SK-N-SH treated with all-trans-retinoic acid at 6 μM for 48 hours (cell line): ENCODE measurements at regions not wholly inside any gene's neighbourhood (a gene's known extent, or its start where the extent isn't known, plus 50 kb on each side); places are given as distances from the start of the nearest gene placed in this dataset.

Source experiments
- BACH2 ChIP-seq: fragments of 250-450 bp; sonication (Bioruptor Pico); IDR thresholded peaks from 2 replicates; pipeline ENCODE4 v1.9.0; 2021; ENCODE audit warnings: mild to moderate bottlenecking, borderline replicate concordance
- ESRRG ChIP-seq: fragments of 250-450 bp; sonication (Bioruptor Pico); IDR thresholded peaks from 2 replicates; pipeline ENCODE4 v1.6.1; 2021; ENCODE audit warnings: mild to moderate bottlenecking
- GLIS3 ChIP-seq: fragments of 250-450 bp; sonication (Bioruptor Pico); IDR thresholded peaks from 2 replicates; pipeline ENCODE4 v1.5.0; 2020; ENCODE audit warnings: mild to moderate bottlenecking, moderate library complexity
- RARB ChIP-seq: fragments of 250-450 bp; sonication (Bioruptor Pico); IDR thresholded peaks from 2 replicates; pipeline ENCODE4 v1.8.0; 2021; ENCODE audit warnings: mild to moderate bottlenecking, moderate library complexity
- TOX ChIP-seq: fragments of 250-450 bp; sonication (Bioruptor Pico); IDR thresholded peaks from 2 replicates; pipeline ENCODE4 v1.8.0; 2021; ENCODE audit warnings: mild to moderate bottlenecking, moderate library complexity, borderline replicate concordance
- ZFP3 ChIP-seq: fragments of 250-450 bp; sonication (Bioruptor Pico); IDR thresholded peaks from 2 replicates; pipeline ENCODE4 v1.5.0; 2020; ENCODE audit warnings: mild to moderate bottlenecking, moderate library complexity
- ZFP30 ChIP-seq: fragments of 450-650 bp; formaldehyde crosslinking; IDR thresholded peaks from 2 replicates; pipeline ENCODE4 v1.5.0; 2022; ENCODE audit warnings: mild to moderate bottlenecking, moderate library complexity
- ZNF565 ChIP-seq: fragments of 450-650 bp; formaldehyde crosslinking; conservative IDR thresholded peaks from 2 replicates; pipeline ENCODE4 v1.5.0; 2020; ENCODE audit warnings: low read depth, mild to moderate bottlenecking, moderate library complexity
- ZNF8 ChIP-seq: fragments of 450-650 bp; formaldehyde crosslinking; IDR thresholded peaks from 2 replicates; pipeline ENCODE4 v1.5.0; 2020; ENCODE audit warnings: mild to moderate bottlenecking, moderate library complexity
- TF ChIP-seq, protein P1 (sequence below): fragments of 250-450 bp; sonication (Bioruptor Pico); IDR thresholded peaks from 2 replicates; pipeline ENCODE4 v1.8.0; 2020; ENCODE audit warnings: mild to moderate bottlenecking, moderate library complexity, borderline replicate concordance
- TF ChIP-seq, protein P2 (sequence below): fragments of 250-450 bp; sonication (Bioruptor Pico); IDR thresholded peaks from 2 replicates; pipeline ENCODE4 v1.8.0; 2021; ENCODE audit warnings: low read depth, mild to moderate bottlenecking, moderate library complexity, borderline replicate concordance

DNA sequence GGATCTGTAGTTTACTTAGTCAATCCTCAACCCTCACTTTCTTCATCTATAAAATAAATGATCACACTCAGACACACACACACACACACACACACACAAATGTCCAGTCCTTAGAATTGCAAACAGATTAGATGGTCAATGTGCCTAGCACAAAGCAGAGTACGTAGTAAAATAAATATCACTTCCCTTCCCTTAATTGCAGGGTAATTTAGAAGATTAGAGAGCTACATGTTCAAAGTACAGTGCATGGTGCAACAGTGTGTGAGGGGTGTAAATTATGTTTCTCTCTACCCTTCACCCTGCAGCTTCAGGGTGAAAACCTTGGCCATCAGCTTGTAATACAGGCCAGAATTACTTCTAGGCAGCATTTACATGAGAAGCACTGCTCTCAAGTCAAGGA, 187.0 kb upstream of the GHITM start:
- TF ChIP-seq, protein P1, sequence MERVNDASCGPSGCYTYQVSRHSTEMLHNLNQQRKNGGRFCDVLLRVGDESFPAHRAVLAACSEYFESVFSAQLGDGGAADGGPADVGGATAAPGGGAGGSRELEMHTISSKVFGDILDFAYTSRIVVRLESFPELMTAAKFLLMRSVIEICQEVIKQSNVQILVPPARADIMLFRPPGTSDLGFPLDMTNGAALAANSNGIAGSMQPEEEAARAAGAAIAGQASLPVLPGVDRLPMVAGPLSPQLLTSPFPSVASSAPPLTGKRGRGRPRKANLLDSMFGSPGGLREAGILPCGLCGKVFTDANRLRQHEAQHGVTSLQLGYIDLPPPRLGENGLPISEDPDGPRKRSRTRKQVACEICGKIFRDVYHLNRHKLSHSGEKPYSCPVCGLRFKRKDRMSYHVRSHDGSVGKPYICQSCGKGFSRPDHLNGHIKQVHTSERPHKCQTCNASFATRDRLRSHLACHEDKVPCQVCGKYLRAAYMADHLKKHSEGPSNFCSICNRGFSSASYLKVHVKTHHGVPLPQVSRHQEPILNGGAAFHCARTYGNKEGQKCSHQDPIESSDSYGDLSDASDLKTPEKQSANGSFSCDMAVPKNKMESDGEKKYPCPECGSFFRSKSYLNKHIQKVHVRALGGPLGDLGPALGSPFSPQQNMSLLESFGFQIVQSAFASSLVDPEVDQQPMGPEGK (CRISPR knock-in tag), result no peak
- TF ChIP-seq, protein P2, sequence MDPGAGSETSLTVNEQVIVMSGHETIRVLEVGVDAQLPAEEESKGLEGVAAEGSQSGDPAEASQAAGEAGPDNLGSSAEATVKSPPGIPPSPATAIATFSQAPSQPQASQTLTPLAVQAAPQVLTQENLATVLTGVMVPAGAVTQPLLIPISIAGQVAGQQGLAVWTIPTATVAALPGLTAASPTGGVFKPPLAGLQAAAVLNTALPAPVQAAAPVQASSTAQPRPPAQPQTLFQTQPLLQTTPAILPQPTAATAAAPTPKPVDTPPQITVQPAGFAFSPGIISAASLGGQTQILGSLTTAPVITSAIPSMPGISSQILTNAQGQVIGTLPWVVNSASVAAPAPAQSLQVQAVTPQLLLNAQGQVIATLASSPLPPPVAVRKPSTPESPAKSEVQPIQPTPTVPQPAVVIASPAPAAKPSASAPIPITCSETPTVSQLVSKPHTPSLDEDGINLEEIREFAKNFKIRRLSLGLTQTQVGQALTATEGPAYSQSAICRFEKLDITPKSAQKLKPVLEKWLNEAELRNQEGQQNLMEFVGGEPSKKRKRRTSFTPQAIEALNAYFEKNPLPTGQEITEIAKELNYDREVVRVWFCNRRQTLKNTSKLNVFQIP (CRISPR knock-in tag), result no peak
- TF ChIP-seq ZNF8 (CRISPR knock-in tag) (no peak), RARB (CRISPR knock-in tag) (no peak), ZFP30 (CRISPR knock-in tag) (no peak), ESRRG (CRISPR knock-in tag) (no peak), ZFP3 (CRISPR knock-in tag) (no peak), GLIS3 (CRISPR knock-in tag) (no peak), TOX (CRISPR knock-in tag) (no peak), ZNF565 (CRISPR knock-in tag) (no peak), BACH2 (CRISPR knock-in tag) (no peak)
